ENCODE measurements at regions not wholly inside any gene's neighbourhood (a gene's known extent, or its start where the extent isn't known, plus 50 kb on each side); places are given as distances from the start of the nearest gene placed in this dataset.

DNA sequence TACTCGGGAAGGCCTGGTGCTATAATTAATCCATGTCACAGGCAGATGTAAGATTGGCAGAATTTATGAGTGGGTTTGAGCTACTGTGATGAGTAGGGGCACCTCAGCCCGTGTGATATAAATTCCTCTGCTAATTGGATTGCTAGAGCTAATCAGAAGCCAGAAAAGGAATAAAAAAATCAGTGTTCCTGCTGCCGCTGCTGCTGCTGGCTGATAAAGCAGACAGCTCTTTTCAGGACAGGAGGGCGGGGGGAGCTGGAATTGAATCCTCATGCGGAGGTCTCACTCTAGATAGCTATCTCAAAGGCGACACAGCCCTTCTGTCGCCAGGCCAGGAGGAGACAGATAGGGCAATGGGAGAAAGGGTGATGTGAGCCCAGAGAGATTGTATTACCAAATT lies 182.7 kb upstream of the ZFHX3 start:
- intact Hi-C loops (cut with micrococcal nuclease; ENCODE audit: unreplicated experiment), result no loop called here
- Histone ChIP-seq H2AFZ (ENCODE audit: low read length) (no peak overlapping the region), H3K4me3 (ENCODE audit: low read depth, low read length, poor library complexity, severe bottlenecking) (no peak overlapping the region), H3K4me1 (ENCODE audit: insufficient read depth, low read length, poor library complexity, severe bottlenecking) (no peaks in the 10 kb centered on the region), H3K27ac (ENCODE audit: low read depth, low read length, poor library complexity, severe bottlenecking) (no peak overlapping the region), H3K4me2 (ENCODE audit: low read length) (no peak overlapping the region), H3K9me2 (ENCODE audit: insufficient read depth, low read length) (no peaks in the 10 kb centered on the region), H3K79me2 (ENCODE audit: insufficient read depth, low read depth, low read length) (no peaks in the 10 kb centered on the region), H4K20me1 (ENCODE audit: insufficient read depth, low read length) (no peaks in the 10 kb centered on the region), H3K36me3 (ENCODE audit: insufficient read depth, low read length) (no peaks in the 10 kb centered on the region), H3K9me3 (ENCODE audit: low read length) (no peaks in the 10 kb centered on the region)
- POLR2A ChIA-PET, result interaction anchor here (0.5 to 1.1 kb wide), 2 partner anchors 12 to 863 kb away, joined by 3 to 5 read pairs; no protein-coding TSS in a partner anchor
- BruUV-seq (replicated peaks), result no TSS peak
- no peak for DNase-seq (ENCODE audit: low spot score)
- no peak for TF ChIP-seq EZH2phosphoT487 (IDR thresholded peaks at IDR 0.05; ENCODE audit: borderline replicate concordance, low read depth, low read length)
- TF ChIP-seq, protein P1, sequence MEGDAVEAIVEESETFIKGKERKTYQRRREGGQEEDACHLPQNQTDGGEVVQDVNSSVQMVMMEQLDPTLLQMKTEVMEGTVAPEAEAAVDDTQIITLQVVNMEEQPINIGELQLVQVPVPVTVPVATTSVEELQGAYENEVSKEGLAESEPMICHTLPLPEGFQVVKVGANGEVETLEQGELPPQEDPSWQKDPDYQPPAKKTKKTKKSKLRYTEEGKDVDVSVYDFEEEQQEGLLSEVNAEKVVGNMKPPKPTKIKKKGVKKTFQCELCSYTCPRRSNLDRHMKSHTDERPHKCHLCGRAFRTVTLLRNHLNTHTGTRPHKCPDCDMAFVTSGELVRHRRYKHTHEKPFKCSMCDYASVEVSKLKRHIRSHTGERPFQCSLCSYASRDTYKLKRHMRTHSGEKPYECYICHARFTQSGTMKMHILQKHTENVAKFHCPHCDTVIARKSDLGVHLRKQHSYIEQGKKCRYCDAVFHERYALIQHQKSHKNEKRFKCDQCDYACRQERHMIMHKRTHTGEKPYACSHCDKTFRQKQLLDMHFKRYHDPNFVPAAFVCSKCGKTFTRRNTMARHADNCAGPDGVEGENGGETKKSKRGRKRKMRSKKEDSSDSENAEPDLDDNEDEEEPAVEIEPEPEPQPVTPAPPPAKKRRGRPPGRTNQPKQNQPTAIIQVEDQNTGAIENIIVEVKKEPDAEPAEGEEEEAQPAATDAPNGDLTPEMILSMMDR (conservative IDR thresholded peaks at IDR 0.05; ENCODE audit: low read length), result no peak
- CTCF ChIA-PET (ENCODE audit: unreplicated experiment), result no interaction called here

GRCh38 chr16:73228649-73229048 lies 180.7 kb upstream of the ZFHX3 start:
- H3K4me3 ChIP-seq (ENCODE audit: low read depth, low read length, poor library complexity, severe bottlenecking), result no peak overlapping the region
- ChIA-PET CTCF (ENCODE audit: unreplicated experiment) (no interaction called here), POLR2A (no interaction called here)
- H2AFZ ChIP-seq (ENCODE audit: low read length), result no peak overlapping the region
- H3K9me2 ChIP-seq (ENCODE audit: insufficient read depth, low read length), result no peaks in the 10 kb centered on the region
- no peaks in the 10 kb centered on the region for H3K4me1 ChIP-seq (ENCODE audit: insufficient read depth, low read length, poor library complexity, severe bottlenecking)
- no peak overlapping the region for H3K27ac ChIP-seq (ENCODE audit: low read depth, low read length, poor library complexity, severe bottlenecking)
- no peaks in the 10 kb centered on the region for H4K20me1 ChIP-seq (ENCODE audit: insufficient read depth, low read length)
- H3K4me2 ChIP-seq (ENCODE audit: low read length), result no peak overlapping the region
- BruUV-seq (replicated peaks), result no TSS peak
- H3K79me2 ChIP-seq (ENCODE audit: insufficient read depth, low read depth, low read length), result no peaks in the 10 kb centered on the region
- TF ChIP-seq EZH2phosphoT487 (IDR thresholded peaks at IDR 0.05; ENCODE audit: borderline replicate concordance, low read depth, low read length), result no peak
- TF ChIP-seq, protein P1 (conservative IDR thresholded peaks at IDR 0.05; ENCODE audit: low read length), result no peak
- H3K36me3 ChIP-seq (ENCODE audit: insufficient read depth, low read length), result no peaks in the 10 kb centered on the region
- DNase-seq (ENCODE audit: low spot score), result no peak
- no peaks in the 10 kb centered on the region for H3K9me3 ChIP-seq (ENCODE audit: low read length)
- intact Hi-C loops (cut with micrococcal nuclease; ENCODE audit: unreplicated experiment), result no loop called here

GRCh38 chr16:73226675-73227074 lies 178.7 kb upstream of the ZFHX3 start:
- BruUV-seq (replicated peaks), result no TSS peak
- TF ChIP-seq, protein P1 (conservative IDR thresholded peaks at IDR 0.05; ENCODE audit: low read length), result no peak
- no peak for TF ChIP-seq EZH2phosphoT487 (IDR thresholded peaks at IDR 0.05; ENCODE audit: borderline replicate concordance, low read depth, low read length)
- no peaks in the 10 kb centered on the region for H3K4me1 ChIP-seq (ENCODE audit: insufficient read depth, low read length, poor library complexity, severe bottlenecking)
- CTCF ChIA-PET (ENCODE audit: unreplicated experiment), result no interaction called here
- H2AFZ ChIP-seq (ENCODE audit: low read length), result no peak overlapping the region
- no peaks in the 10 kb centered on the region for H3K36me3 ChIP-seq (ENCODE audit: insufficient read depth, low read length)
- intact Hi-C loops (cut with micrococcal nuclease; ENCODE audit: unreplicated experiment), result no loop called here
- H3K9me2 ChIP-seq (ENCODE audit: insufficient read depth, low read length), result no peaks in the 10 kb centered on the region
- H3K79me2 ChIP-seq (ENCODE audit: insufficient read depth, low read depth, low read length), result no peaks in the 10 kb centered on the region
- H3K27ac ChIP-seq (ENCODE audit: low read depth, low read length, poor library complexity, severe bottlenecking), result no peak overlapping the region
- no peaks in the 10 kb centered on the region for H4K20me1 ChIP-seq (ENCODE audit: insufficient read depth, low read length)
- H3K4me2 ChIP-seq (ENCODE audit: low read length), result no peak overlapping the region
- H3K4me3 ChIP-seq (ENCODE audit: low read depth, low read length, poor library complexity, severe bottlenecking), result no peak overlapping the region
- DNase-seq (ENCODE audit: low spot score), result no peak
- POLR2A ChIA-PET, result no interaction called here
- H3K9me3 ChIP-seq (ENCODE audit: low read length), result no peaks in the 10 kb centered on the region

All from OCI-LY7 (cell line).